Stomach smooth muscle (tissue), 2 donors: ENCODE measurements at regions not wholly inside any gene's neighbourhood (a gene's known extent, or its start where the extent isn't known, plus 50 kb on each side); places are given as distances from the start of the nearest gene placed in this dataset.
"Not testable (repeated sequence)": the region's sequence is repeated elsewhere in the genome, so short reads cannot be mapped to it uniquely, and the experiment has no call there.

Experiments
- H3K27ac ChIP-seq: one replicate; pipeline ENCODE4 v1.7.0; 2013; ENCODE audit warnings: mild to moderate bottlenecking, low read length, inconsistent platforms
- H3K27me3 ChIP-seq, 2 donors: one replicate each; pipeline ENCODE4 v1.7.0; 2013; ENCODE audit warnings: low read length in 2 of 2; ENCODE audit not compliant: insufficient read depth in 2 of 2, control insufficient read depth in 1 of 2
- H3K36me3 ChIP-seq, 2 donors: one replicate each; pipeline ENCODE4 v1.7.0; 2013; ENCODE audit warnings: low read length in 2 of 2; ENCODE audit not compliant: control insufficient read depth in 2 of 2, insufficient read depth in 2 of 2
- H3K4me1 ChIP-seq: one replicate; pipeline ENCODE4 v1.7.0; 2013; ENCODE audit warnings: low read length; ENCODE audit not compliant: control insufficient read depth, insufficient read depth
- H3K4me3 ChIP-seq, 2 donors: one replicate each; pipeline ENCODE4 v1.7.0; 2013; ENCODE audit warnings: low read length in 2 of 2
- H3K9ac ChIP-seq, 2 donors: one replicate each; pipeline ENCODE4 v1.7.0; 2013; ENCODE audit warnings: low read length in 2 of 2, mild to moderate bottlenecking in 1 of 2
- H3K9me3 ChIP-seq, 2 donors: one replicate each; pipeline ENCODE4 v1.7.0; 2013; ENCODE audit warnings: low read length in 2 of 2; ENCODE audit not compliant: control insufficient read depth in 2 of 2
- donor health status: healthy.
- donor health status: Pancreatic carcinoma.

DNA sequence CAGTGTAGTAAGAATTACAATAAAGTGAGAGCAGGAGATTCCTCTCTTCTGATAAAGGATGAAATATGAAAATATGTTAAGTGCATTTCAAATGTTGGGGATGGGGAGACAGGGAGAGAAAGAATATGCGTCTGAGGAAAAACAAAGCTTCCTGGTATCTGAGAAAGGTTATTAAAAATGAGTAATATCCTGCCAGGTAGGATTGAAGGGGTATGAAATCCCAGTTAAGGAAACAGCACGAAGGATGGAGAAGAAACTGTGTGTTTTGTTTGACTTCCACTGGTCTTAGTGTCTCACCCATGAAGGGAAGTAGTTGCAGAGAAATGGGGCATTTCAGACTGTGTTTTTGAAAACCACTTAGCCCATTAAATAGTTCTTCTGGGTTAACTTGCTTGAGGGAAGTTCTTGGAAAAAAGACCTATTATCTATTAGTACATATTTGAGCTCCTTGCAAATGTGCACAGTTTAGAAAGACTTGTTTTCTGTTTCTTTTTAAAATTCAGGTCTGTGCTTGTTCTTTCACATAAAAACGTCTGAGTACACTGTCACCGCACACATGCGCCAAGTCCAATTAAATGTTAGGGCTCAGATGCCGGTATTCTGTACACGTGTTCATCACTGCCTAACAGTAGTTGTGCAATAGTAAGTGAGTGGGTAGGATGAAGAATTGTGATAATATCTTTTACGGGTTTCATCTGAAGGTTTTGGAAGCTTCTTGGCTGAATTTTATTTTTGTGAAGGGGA lies 196.1 kb upstream of the P2RY1 start:
- no peak overlapping the region for H3K27ac ChIP-seq

GRCh38 chr3:152641198-152641597 lies 193.7 kb upstream of the P2RY1 start:
- Histone ChIP-seq H3K4me1 (no peaks in the 10 kb centered on the region), H3K27ac (no peak overlapping the region), H3K36me3 (no peaks in the 10 kb centered on the region), H3K4me3 (no peak overlapping the region), H3K9ac (no peak overlapping the region), H3K27me3 (no peaks in the 10 kb centered on the region), H3K9me3 (no peaks in the 10 kb centered on the region)

More for the DNA sequence above, 196.1 kb upstream of the P2RY1 start:
- no peak overlapping the region for H3K4me3 ChIP-seq
- H3K4me1 ChIP-seq = no peaks in the 10 kb centered on the region
- H3K9me3 ChIP-seq = no peaks in the 10 kb centered on the region
- H3K36me3 ChIP-seq = no peaks in the 10 kb centered on the region
- H3K9ac ChIP-seq = no peak overlapping the region
- no peaks in the 10 kb centered on the region for H3K27me3 ChIP-seq

GRCh38 chr3:152642658-152643057 lies 192.3 kb upstream of the P2RY1 start:
- H3K4me3 ChIP-seq = no peak overlapping the region
- H3K9me3 ChIP-seq = no peaks in the 10 kb centered on the region
- no peaks in the 10 kb centered on the region for H3K36me3 ChIP-seq
- no peaks in the 10 kb centered on the region for H3K27me3 ChIP-seq
- no peaks in the 10 kb centered on the region for H3K4me1 ChIP-seq
- H3K27ac ChIP-seq = no peak overlapping the region
- no peak overlapping the region for H3K9ac ChIP-seq

DNA sequence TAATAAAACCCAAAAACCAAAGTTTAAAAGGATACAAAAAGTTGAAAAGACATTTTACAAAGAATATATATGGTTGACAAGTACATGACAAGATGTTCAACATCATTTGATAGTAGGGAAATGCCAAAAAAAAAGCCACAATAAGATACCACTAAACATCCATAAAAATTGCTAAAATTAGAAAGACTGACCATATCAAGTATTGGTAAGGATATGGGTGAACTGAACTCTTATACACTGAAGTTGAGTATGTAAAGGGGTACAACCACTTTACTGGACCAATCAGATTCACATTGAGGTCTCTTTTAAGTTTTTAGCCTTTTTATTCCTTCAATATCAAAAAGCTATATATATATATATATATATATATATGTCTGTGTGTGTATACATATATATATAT lies 190.5 kb upstream of the P2RY1 start:
- Histone ChIP-seq H3K36me3 (no peaks in the 10 kb centered on the region), H3K9ac (no peak overlapping the region), H3K4me1 (no peaks in the 10 kb centered on the region), H3K4me3 (no peak overlapping the region), H3K9me3 (no peaks in the 10 kb centered on the region), H3K27me3 (no peaks in the 10 kb centered on the region), H3K27ac (no peak overlapping the region)

GRCh38 chr3:152646004-152646403 lies 188.9 kb upstream of the P2RY1 start:
- no peaks in the 10 kb centered on the region for H3K36me3 ChIP-seq
- H3K4me3 ChIP-seq = no peak overlapping the region
- no peaks in the 10 kb centered on the region for H3K4me1 ChIP-seq
- no peaks in the 10 kb centered on the region for H3K27me3 ChIP-seq
- H3K9ac ChIP-seq = no peak overlapping the region
- H3K27ac ChIP-seq = no peak overlapping the region
- H3K9me3 ChIP-seq = no peaks in the 10 kb centered on the region

DNA sequence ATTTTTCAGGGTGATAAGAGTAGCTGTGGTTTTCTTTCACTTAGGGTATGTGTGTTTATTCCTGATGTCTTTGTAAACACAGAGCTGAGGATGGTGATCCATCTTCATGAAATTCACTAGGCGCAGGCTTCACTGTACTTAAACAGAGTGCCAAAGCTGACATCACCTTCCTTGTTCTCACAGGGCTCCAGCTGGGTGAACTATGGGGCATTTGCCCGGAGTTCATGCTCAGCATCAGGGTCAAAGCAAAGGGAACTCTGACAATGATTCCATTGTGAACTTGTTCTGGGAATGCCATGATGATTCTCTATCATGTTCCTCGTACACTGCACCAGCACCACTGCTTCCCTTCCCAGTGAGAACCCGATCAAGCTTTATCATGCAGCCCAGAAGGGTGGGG lies 184.8 kb upstream of the P2RY1 start:
- Histone ChIP-seq H3K4me1 (no peaks in the 10 kb centered on the region), H3K9me3 (no peaks in the 10 kb centered on the region), H3K36me3 (no peaks in the 10 kb centered on the region), H3K27me3 (no peaks in the 10 kb centered on the region), H3K27ac (no peak overlapping the region), H3K9ac (no peak overlapping the region), H3K4me3 (no peak overlapping the region)

- H3K36me3 ChIP-seq, H3K9me3 ChIP-seq, H3K27me3 ChIP-seq, H3K27ac ChIP-seq, H3K4me3 ChIP-seq, H3K4me1 ChIP-seq, H3K9ac ChIP-seq: not testable (repeated sequence)
These were observed 184.0 kb upstream of the P2RY1 start for GRCh38 chr3:152650923-152651322.

GRCh38 chr3:152656214-152656971 lies 178.5 kb upstream of the P2RY1 start:
- Histone ChIP-seq H3K36me3 (no peaks in the 10 kb centered on the region), H3K9ac (no peak overlapping the region), H3K9me3 (no peaks in the 10 kb centered on the region), H3K27ac (no peak overlapping the region), H3K4me1 (no peaks in the 10 kb centered on the region), H3K4me3 (no peak overlapping the region), H3K27me3 (no peaks in the 10 kb centered on the region)

GRCh38 chr3:152656972-152657355 lies 178.0 kb upstream of the P2RY1 start:
- Histone ChIP-seq H3K9ac (no peak overlapping the region), H3K4me3 (no peak overlapping the region), H3K27ac (no peak overlapping the region), H3K9me3 (no peaks in the 10 kb centered on the region), H3K4me1 (no peaks in the 10 kb centered on the region), H3K27me3 (no peaks in the 10 kb centered on the region), H3K36me3 (no peaks in the 10 kb centered on the region)

GRCh38 chr3:152658977-152659720 lies 175.8 kb upstream of the P2RY1 start:
- Histone ChIP-seq H3K9ac (no peak overlapping the region), H3K4me1 (no peaks in the 10 kb centered on the region), H3K27ac (no peak overlapping the region), H3K27me3 (no peaks in the 10 kb centered on the region), H3K4me3 (no peak overlapping the region), H3K9me3 (no peaks in the 10 kb centered on the region), H3K36me3 (no peaks in the 10 kb centered on the region)
